Activated naive CD4-positive, alpha-beta T cell (primary cell): ENCODE measurements at regions not wholly inside any gene's neighbourhood (a gene's known extent, or its start where the extent isn't known, plus 50 kb on each side); places are given as distances from the start of the nearest gene placed in this dataset.
"Not testable (repeated sequence)": the region's sequence is repeated elsewhere in the genome, so short reads cannot be mapped to it uniquely, and the experiment has no call there.

Experiments
- DNase-seq, 4 experiments: peaks; one replicate each; lab custom pipeline; 2025; lab: John Stamatoyannopoulos, UW

DNA sequence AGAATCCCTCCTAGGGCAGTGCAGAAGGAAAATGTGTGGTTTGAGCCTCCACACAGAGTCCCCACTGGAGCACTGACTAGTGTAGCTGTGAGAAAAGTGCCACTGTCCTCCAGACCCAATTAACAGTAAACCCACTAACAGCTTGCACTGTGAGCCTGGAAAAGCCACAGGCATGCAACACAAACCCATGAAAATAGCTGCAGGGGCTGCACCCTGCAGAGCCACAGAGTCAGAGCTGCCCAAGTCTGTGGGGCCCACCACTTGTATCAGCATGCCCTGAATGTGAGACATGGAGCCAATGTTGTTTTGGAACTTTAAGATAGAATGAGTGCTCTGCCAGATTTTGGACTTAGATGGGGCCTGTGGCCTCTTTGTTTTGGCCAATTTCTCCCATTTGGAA lies 119.8 kb upstream of the CDH9 start:
- no peak for DNase-seq

DNA sequence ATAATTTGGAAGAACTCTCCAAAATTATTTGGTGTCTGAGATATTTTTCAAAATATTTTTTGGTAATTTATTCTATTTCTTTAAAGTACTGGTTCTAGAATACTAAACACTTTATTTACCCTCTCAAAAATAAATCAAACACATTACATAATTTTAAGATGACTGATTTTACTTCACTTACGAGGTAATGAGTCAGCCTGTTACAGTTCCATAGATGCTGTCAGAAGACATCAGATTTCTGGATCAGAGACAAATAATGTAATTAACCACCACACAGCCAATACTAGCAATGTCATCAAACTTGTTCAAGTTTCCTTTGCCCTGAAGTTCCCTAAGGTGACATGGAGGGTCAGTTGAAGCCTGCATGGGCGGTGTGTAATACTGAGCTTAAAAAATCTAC lies 106.1 kb upstream of the CDH9 start:
- DNase-seq: no peak

DNA sequence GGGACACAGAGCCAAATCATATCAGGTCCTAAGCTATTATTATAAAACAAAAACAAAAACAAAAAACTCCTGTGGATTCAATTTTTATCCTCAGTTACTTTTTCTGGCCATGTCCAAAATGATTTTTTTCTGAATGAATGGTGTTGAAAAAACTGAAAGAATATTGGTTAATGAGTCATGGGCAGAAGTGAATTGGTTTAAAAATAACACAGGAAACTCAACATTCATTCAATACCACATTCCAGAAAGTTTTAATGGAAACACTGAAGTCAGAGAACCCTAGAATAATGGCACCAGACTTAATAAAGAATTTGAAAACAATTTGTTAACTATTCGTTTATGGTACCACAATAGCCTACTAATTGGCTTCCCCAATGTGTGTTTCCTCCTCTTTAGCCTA lies 102.4 kb upstream of the CDH9 start:
- no peak for DNase-seq

DNA sequence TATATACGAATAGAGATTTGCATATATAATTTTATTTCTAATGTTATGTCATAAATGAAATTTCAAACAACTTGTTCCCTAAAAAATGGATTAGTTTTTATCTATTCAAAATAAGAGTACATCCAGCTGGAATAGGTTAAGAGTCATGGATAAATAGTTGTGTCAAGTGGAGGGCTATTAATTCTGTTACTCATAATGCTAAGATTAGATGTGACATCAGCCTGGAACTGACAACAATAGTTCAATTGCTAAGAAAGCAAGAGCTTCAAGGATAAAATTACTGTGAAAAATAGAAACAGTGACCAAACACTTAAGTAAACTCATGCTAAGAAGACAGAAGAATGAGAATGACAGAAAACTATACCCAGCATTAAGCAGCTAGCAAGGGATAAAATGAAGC lies 92.2 kb upstream of the CDH9 start:
- DNase-seq: no peak

DNA sequence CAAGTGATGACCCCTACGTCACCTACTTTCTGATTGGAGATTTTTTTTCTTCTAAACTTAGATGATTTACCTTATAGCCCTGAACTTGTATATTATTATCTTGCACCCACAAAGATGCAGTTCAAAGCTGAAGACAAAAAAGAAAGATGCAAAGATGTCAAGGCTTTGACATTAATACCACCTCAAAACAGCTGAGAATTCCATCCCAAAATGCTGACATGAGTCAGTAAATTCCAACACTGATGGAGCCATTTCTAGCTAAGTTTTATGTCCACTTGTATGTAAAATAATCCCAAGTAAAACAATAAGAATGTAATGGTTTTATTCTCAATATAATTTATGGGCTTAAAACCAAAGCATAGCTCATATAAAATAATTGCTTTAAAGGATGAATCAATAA lies 91.5 kb upstream of the CDH9 start:
- DNase-seq: no peak

DNA sequence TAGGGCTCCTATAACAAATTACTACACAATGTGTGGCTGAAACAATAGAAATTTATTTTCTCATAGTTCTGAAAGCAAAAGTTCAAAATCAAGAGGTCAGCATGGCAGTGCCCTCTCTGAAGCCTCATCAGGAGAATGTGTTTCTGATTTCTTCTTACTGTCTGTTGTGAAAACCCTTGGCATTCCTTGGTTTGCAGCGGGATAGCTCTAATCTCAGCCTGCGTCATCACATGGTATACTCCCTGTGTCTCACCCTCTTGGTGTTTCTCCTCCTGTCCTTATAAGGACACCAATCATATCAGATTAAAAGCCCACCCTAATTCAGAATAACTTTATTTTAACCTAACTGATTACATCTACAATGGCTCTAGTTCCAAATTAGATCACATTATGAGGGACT lies 87.5 kb upstream of the CDH9 start:
- DNase-seq: no peak

GRCh38 chr5:27124590-27124989 lies 86.2 kb upstream of the CDH9 start:
- DNase-seq: no peak

DNA sequence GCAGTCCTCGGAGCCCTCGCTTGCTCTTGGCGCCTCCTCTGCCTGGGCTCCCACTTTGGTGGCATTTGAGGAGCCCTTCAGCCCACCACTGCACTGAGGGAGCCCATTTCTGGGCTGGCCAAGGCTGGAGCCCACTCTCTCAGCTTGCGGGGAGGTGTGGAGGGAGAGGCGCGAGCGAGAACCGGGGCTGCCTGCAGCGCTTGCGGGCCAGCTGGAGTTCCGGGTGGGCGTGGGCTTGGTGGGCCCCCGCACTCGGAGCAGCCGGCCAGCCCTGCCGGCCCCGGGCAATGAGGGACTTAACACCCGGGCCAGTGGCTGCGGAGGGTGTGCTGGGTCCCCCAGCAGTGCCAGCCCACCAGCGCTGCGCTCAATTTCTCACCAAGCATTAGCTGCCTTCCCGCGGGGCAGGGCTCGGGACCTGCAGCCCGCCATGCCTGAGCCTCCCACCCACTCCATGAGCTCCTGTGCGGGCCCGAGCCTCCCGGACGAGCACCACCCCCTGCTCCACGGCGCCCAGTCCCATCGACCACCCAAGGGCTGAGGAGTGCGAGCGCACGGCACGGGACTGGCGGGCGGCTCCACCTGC lies 81.4 kb upstream of the CDH9 start:
- DNase-seq: not testable (repeated sequence)

GRCh38 chr5:27103486-27103885 lies 65.1 kb upstream of the CDH9 start:
- no peak for DNase-seq

GRCh38 chr5:27095761-27096160 lies 57.4 kb upstream of the CDH9 start:
- DNase-seq: not testable (repeated sequence)

GRCh38 chr5:27093279-27093678 lies 54.9 kb upstream of the CDH9 start:
- no peak for DNase-seq

GRCh38 chr5:27091858-27092257 lies 53.5 kb upstream of the CDH9 start:
- no peak for DNase-seq

DNA sequence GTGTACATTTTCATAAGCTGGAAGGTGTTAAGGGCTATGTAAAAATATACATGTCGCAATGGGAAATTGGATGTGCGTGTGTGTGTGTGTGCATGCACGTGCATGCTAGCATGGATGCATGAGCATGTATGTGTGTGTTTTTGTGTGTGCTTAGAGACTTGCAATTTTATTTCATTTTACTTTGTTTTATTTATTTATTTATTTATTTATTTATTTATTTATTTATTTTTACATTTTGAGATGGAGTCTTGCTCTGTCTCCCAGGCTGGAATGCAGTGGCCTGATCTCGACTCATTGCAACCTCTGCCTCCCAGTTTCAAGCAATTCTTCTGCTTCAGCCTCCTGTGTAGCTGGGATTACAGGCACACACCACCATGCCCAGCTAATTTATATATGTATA lies 50.4 kb upstream of the CDH9 start:
- DNase-seq: not testable (repeated sequence)
